HG03108 (cell line): ENCODE measurements at regions not wholly inside any gene's neighbourhood (a gene's known extent, or its start where the extent isn't known, plus 50 kb on each side); places are given as distances from the start of the nearest gene placed in this dataset.

Source experiments
- ATAC-seq: cut with Tn5 transposase; IDR thresholded peaks from one replicate; pipeline ENCODE4 v1.9.1; 2021; ENCODE audit warnings: moderate library complexity; ENCODE audit not compliant: unreplicated experiment

GRCh38 chr5:12419075-12419474 is 514.8 kb upstream of the CTNND2 start:
- ATAC-seq: no peak

GRCh38 chr5:12413585-12413984 is 509.3 kb upstream of the CTNND2 start:
- no peak for ATAC-seq

GRCh38 chr5:12413075-12413474 is 508.8 kb upstream of the CTNND2 start:
- ATAC-seq: no peak

- no peak for ATAC-seq
Measured at GRCh38 chr5:12399868-12400267, 495.6 kb upstream of the CTNND2 start.

GRCh38 chr5:12392246-12392645 is 488.0 kb upstream of the CTNND2 start:
- ATAC-seq: no peak

GRCh38 chr5:12385095-12385494 is 480.8 kb upstream of the CTNND2 start:
- ATAC-seq: no peak

GRCh38 chr5:12384005-12384404 is 479.8 kb upstream of the CTNND2 start:
- ATAC-seq: no peak

- no peak for ATAC-seq
Measured at GRCh38 chr5:12367973-12368372, 463.7 kb upstream of the CTNND2 start.

- ATAC-seq: no peak
Measured at GRCh38 chr5:12360218-12360617, 456.0 kb upstream of the CTNND2 start.

GRCh38 chr5:12358371-12359090 is 454.3 kb upstream of the CTNND2 start:
- no peak for ATAC-seq

GRCh38 chr5:12357626-12358025 is 453.4 kb upstream of the CTNND2 start:
- no peak for ATAC-seq

- ATAC-seq: no peak
Measured at GRCh38 chr5:12354686-12355085, 450.4 kb upstream of the CTNND2 start.

- no peak for ATAC-seq
Measured at GRCh38 chr5:12343558-12343957, 439.3 kb upstream of the CTNND2 start.

- no peak for ATAC-seq
Measured at GRCh38 chr5:12335938-12336337, 431.7 kb upstream of the CTNND2 start.

GRCh38 chr5:12332480-12332879 is 428.2 kb upstream of the CTNND2 start:
- ATAC-seq: no peak

GRCh38 chr5:12330993-12331588 is 426.8 kb upstream of the CTNND2 start:
- ATAC-seq: no peak

- ATAC-seq: no peak
Measured at GRCh38 chr5:12330381-12330780, 426.1 kb upstream of the CTNND2 start.

- ATAC-seq: no peak
Measured at GRCh38 chr5:12323637-12324229, 419.5 kb upstream of the CTNND2 start.

GRCh38 chr5:12322042-12322441 is 417.8 kb upstream of the CTNND2 start:
- no peak for ATAC-seq

- ATAC-seq: no peak
Measured at GRCh38 chr5:12320331-12320730, 416.1 kb upstream of the CTNND2 start.

GRCh38 chr5:12316812-12317211 is 412.6 kb upstream of the CTNND2 start:
- no peak for ATAC-seq

- no peak for ATAC-seq
Measured at GRCh38 chr5:12315461-12315860, 411.2 kb upstream of the CTNND2 start.
